IMR-90 (cell line): ENCODE measurements at regions not wholly inside any gene's neighbourhood (a gene's known extent, or its start where the extent isn't known, plus 50 kb on each side); places are given as distances from the start of the nearest gene placed in this dataset. TPM values are rescaled to one million over a fixed set of nuclear protein-coding genes. Genes with fewer than 3 reads are reported as not detected.

ENCODE experiments used
- ATAC-seq: fragments of 200-7000 bp; cut with Tn5 transposase; 2 replicates; pipeline ENCODE4 v1.9.1; 2020; ENCODE audit warnings: low read depth, mild to moderate bottlenecking, moderate library complexity
- BruUV-seq: library from RNA; stranded (reverse); fragments of 400-500 nt; replicated peaks from 2 replicates; lab custom pipeline; 2021; lab: Mats Ljungman, UMichigan
- CTCF ChIA-PET: fragments of 300-600 bp; formaldehyde crosslinking; extraction: SDS; loops from one replicate; lab custom pipeline; 2021; ENCODE audit warnings: antibody characterized with exemption; lab: Yijun Ruan, JAX
- POLR2A ChIA-PET: fragments of 300-600 bp; sonication (Branson Sonifier 250); formaldehyde crosslinking; loops from one replicate; lab custom pipeline; 2022; ENCODE audit warnings: antibody characterized with exemption; ENCODE audit not compliant: unreplicated experiment; lab: Charles Lee
- DNase-seq: peaks from one replicate; pipeline ENCODE4 v3.0.0; 2013
- H2AFZ ChIP-seq: replicated peaks from 2 replicates; pipeline ENCODE3; 2013; ENCODE audit warnings: low read length, mild to moderate bottlenecking; ENCODE audit not compliant: poor library complexity
- H2AK5ac ChIP-seq: 2 replicates; pipeline ENCODE4 v1.6.1; 2013; ENCODE audit warnings: low read depth, low read length, inconsistent platforms
- H2AK9ac ChIP-seq: replicated peaks from 2 replicates; pipeline ENCODE3; 2013; ENCODE audit warnings: mild to moderate bottlenecking, low read depth, low read length, moderate library complexity; ENCODE audit not compliant: poor library complexity
- H2BK120ac ChIP-seq: 2 replicates; pipeline ENCODE4 v1.6.1; 2013; ENCODE audit warnings: low read depth, low read length, inconsistent platforms
- H2BK15ac ChIP-seq: 3 replicates; pipeline ENCODE4 v1.6.1; 2013; ENCODE audit warnings: low read depth, low read length, inconsistent platforms
- H2BK20ac ChIP-seq: 2 replicates; pipeline ENCODE4 v1.6.1; 2013; ENCODE audit warnings: low read depth, mild to moderate bottlenecking, inconsistent platforms, low read length, moderate library complexity
- H2BK5ac ChIP-seq: 2 replicates; pipeline ENCODE4 v1.6.1; 2013; ENCODE audit warnings: mild to moderate bottlenecking, low read depth, low read length, inconsistent platforms; ENCODE audit not compliant: poor library complexity, severe bottlenecking
- H3K14ac ChIP-seq: replicated peaks from 2 replicates; pipeline ENCODE4 v1.6.1; 2013; ENCODE audit warnings: low read depth, low read length, inconsistent platforms
- H3K18ac ChIP-seq: 2 replicates; pipeline ENCODE4 v1.6.1; 2013; ENCODE audit warnings: low read depth, low read length, control low read depth
- H3K23ac ChIP-seq: 2 replicates; pipeline ENCODE4 v1.6.1; 2013; ENCODE audit warnings: low read depth, low read length, inconsistent platforms
- H3K27ac ChIP-seq: 2 replicates; pipeline ENCODE4 v1.5.1; 2013; ENCODE audit warnings: mild to moderate bottlenecking, control low read depth, low read length; ENCODE audit not compliant: insufficient read depth
- H3K27me3 ChIP-seq: 2 replicates; pipeline ENCODE4 v1.6.1; 2013; ENCODE audit warnings: low read length; ENCODE audit not compliant: control insufficient read depth, insufficient read depth
- H3K36me3 ChIP-seq: 2 replicates; pipeline ENCODE4 v1.6.1; 2013; ENCODE audit warnings: low read length, mixed read lengths; ENCODE audit not compliant: control insufficient read depth, insufficient read depth
- H3K4ac ChIP-seq: 2 replicates; pipeline ENCODE4 v1.6.1; 2013; ENCODE audit warnings: low read depth, low read length, inconsistent platforms
- H3K4me1 ChIP-seq: 2 replicates; pipeline ENCODE4 v1.6.1; 2013; ENCODE audit warnings: low read length, mixed read lengths; ENCODE audit not compliant: control insufficient read depth, insufficient read depth
- H3K4me2 ChIP-seq: 2 replicates; pipeline ENCODE4 v1.6.1; 2013; ENCODE audit warnings: low read depth, mild to moderate bottlenecking, control low read depth, low read length, moderate library complexity
- H3K4me3 ChIP-seq: 2 replicates; pipeline ENCODE4 v1.5.1; 2013; ENCODE audit warnings: low read depth, mild to moderate bottlenecking, control low read depth, low read length, moderate library complexity; ENCODE audit not compliant: insufficient read depth
- H3K56ac ChIP-seq: 2 replicates; pipeline ENCODE4 v1.6.1; 2013; ENCODE audit warnings: low read length, inconsistent platforms; ENCODE audit not compliant: insufficient read depth; ENCODE audit errors: extremely low read depth
- H3K79me1 ChIP-seq, 2 experiments: 2 replicates each; pipeline ENCODE4 v1.6.1; 2013; ENCODE audit warnings: low read length in 2 of 2, inconsistent platforms in 1 of 2, low read depth in 1 of 2
- H3K9ac ChIP-seq: 2 replicates; pipeline ENCODE4 v1.6.1; 2013; ENCODE audit warnings: low read depth, low read length, control low read depth
- H3K9me1 ChIP-seq: 2 replicates; pipeline ENCODE4 v1.6.1; 2013; ENCODE audit warnings: low read length, inconsistent platforms; ENCODE audit not compliant: insufficient read depth
- H3K9me3 ChIP-seq: 2 replicates; pipeline ENCODE4 v1.6.1; 2013; ENCODE audit warnings: low read length; ENCODE audit not compliant: control insufficient read depth, insufficient read depth
- H4K20me1 ChIP-seq: 2 replicates; pipeline ENCODE4 v1.6.1; 2013; ENCODE audit warnings: low read length, inconsistent platforms; ENCODE audit not compliant: insufficient read depth
- H4K5ac ChIP-seq: 2 replicates; pipeline ENCODE4 v1.6.1; 2013; ENCODE audit warnings: mild to moderate bottlenecking, low read depth, low read length, control low read depth
- H4K8ac ChIP-seq, 2 experiments: 2 replicates each; pipeline ENCODE4 v1.6.1; 2013; ENCODE audit warnings: low read depth in 2 of 2, low read length in 2 of 2, control low read depth in 1 of 2, inconsistent platforms in 1 of 2
- H4K91ac ChIP-seq: 2 replicates; pipeline ENCODE4 v1.6.1; 2013; ENCODE audit warnings: low read depth, low read length, inconsistent platforms; ENCODE audit not compliant: insufficient read depth
- BHLHE40 ChIP-seq: fragments of 150-350 bp; IDR thresholded peaks from 2 replicates; pipeline ENCODE4 v1.6.1; 2016; ENCODE audit warnings: mild to moderate bottlenecking, low read depth, low read length
- MAZ ChIP-seq: IDR thresholded peaks from 2 replicates; pipeline ENCODE4 v1.6.1; 2012; ENCODE audit warnings: low read depth, mild to moderate bottlenecking, low read length, improper control_type of control experiment, moderate library complexity, borderline replicate concordance
- MXI1 ChIP-seq: IDR thresholded peaks from 2 replicates; pipeline ENCODE4 v1.6.1; 2012; ENCODE audit warnings: low read depth, mild to moderate bottlenecking, low read length, moderate library complexity, borderline replicate concordance
- POLR2A ChIP-seq: IDR thresholded peaks from 2 replicates; pipeline ENCODE4 v1.6.1; 2012; ENCODE audit warnings: mild to moderate bottlenecking, low read depth, low read length
- RAD21 ChIP-seq: IDR thresholded peaks from 2 replicates; pipeline ENCODE4 v1.6.1; 2012; ENCODE audit warnings: low read length, improper control_type of control experiment
- SMC3 ChIP-seq: fragments of 150-350 bp; IDR thresholded peaks from 2 replicates; pipeline ENCODE4 v1.6.1; 2016; ENCODE audit warnings: low read depth, mild to moderate bottlenecking, antibody characterized with exemption, low read length, moderate library complexity
- WGBS, 2 experiments: methylation state at CpG; one replicate each; pipeline versions ENCODE4 v1.1.5 to v1.1.7; 2013; ENCODE audit warnings: missing lambda C conversion rate in 2 of 2; ENCODE audit not compliant: insufficient read length in 1 of 2; ENCODE audit errors: extremely low coverage in 2 of 2; 5-methylcytosine and 5-hydroxymethylcytosine counted together
- dilution Hi-C: fragments of 300-500 bp; cut with HindIII; formaldehyde crosslinking; loops from one replicate; pipeline ENCODE4 v1.14.3; 2018; ENCODE audit warnings: low sequenced_read_pairs; ENCODE audit not compliant: unreplicated experiment
- in situ Hi-C: fragments of 300-500 bp; cut with MboI; formaldehyde crosslinking; loops from 3 replicates; pipeline ENCODE4 v1.14.3; 2019; ENCODE audit warnings: low sequenced_read_pairs, inconsistent platforms, mixed read lengths
- intact Hi-C: fragments of 100-400 bp; cut with micrococcal nuclease; formaldehyde crosslinking; loops from 2 replicates; pipeline ENCODE4 v1.10.0; 2022
- microRNA-seq, 2 experiments: library from miRNA; stranded (forward) in 1 of 2; unstranded in 1 of 2; fragments of 10-50 nt in 1 of 2; fragments of <30 nt in 1 of 2; gene quantifications in 1 of 2; microRNA quantifications in 1 of 2; one replicate each; pipeline versions ENCODE3 to v1.1.0; 2013 to 2020; ENCODE audit not compliant: insufficient read depth in 1 of 2, insufficient read length in 1 of 2, unreplicated experiment in 1 of 2
- small RNA-seq, 5 experiments: library from RNA; depleted of rRNA; stranded (forward); fragments of <200 nt; gene quantifications; one replicate each; pipeline ENCODE3, GENCODE V24; 2012
- TF ChIP-seq, protein P1 (sequence below): fragments of 150-350 bp; IDR thresholded peaks from 2 replicates; pipeline ENCODE4 v1.6.1; 2017; ENCODE audit warnings: mild to moderate bottlenecking, antibody characterized with exemption, low read length, low read depth
- TF ChIP-seq, protein P2 (sequence below): conservative IDR thresholded peaks from 2 replicates; pipeline ENCODE4 v1.5.1; 2012; ENCODE audit warnings: mild to moderate bottlenecking, low read depth, low read length, improper control_type of control experiment

DNA sequence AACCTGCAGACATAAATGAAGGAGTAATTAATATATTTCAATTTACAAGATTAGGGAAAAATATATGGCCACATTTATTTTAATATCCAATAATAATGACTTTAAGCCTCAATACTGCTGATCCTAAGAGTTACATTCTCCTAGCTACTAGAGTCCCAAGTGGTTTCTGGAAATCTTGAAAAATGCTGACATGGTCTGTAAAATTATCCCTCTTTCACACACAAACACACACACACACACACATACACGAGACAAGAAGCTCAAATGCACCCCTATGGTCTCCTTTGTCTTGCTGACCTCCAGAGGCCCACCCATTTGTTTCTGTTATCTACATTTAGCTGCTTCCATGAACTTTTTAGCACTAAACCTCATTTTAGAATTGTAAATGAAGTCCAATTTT, 53.0 kb upstream of the USP15 start:
- Histone ChIP-seq H2AK9ac (no peak overlapping the region), H2BK5ac (no peak overlapping the region), H2AK5ac (no peak overlapping the region), H3K27me3 (no peaks in the 10 kb centered on the region), H3K79me1 (no peaks in the 10 kb centered on the region), H2BK20ac (no peak overlapping the region), H4K8ac (no peak overlapping the region), H3K18ac (no peak overlapping the region), H4K91ac (no peak overlapping the region), H3K4me3 (no peak overlapping the region), H3K9me3 (no peaks in the 10 kb centered on the region), H3K9me1 (no peaks in the 10 kb centered on the region), H2BK120ac (no peak overlapping the region), H4K5ac (no peak overlapping the region), H3K36me3 (no peaks in the 10 kb centered on the region), H3K56ac (no peak overlapping the region), H3K4ac (no peak overlapping the region), H3K9ac (no peak overlapping the region), H3K4me2 (no peak overlapping the region), H3K4me1 (no peaks in the 10 kb centered on the region), H3K14ac (no peak overlapping the region), H4K20me1 (no peaks in the 10 kb centered on the region), H3K27ac (no peak overlapping the region), H2AFZ (no peak overlapping the region), H3K23ac (no peak overlapping the region), H2BK15ac (no peak overlapping the region)
- TF ChIP-seq, protein P1, sequence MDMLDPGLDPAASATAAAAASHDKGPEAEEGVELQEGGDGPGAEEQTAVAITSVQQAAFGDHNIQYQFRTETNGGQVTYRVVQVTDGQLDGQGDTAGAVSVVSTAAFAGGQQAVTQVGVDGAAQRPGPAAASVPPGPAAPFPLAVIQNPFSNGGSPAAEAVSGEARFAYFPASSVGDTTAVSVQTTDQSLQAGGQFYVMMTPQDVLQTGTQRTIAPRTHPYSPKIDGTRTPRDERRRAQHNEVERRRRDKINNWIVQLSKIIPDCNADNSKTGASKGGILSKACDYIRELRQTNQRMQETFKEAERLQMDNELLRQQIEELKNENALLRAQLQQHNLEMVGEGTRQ, result no peak
- TF ChIP-seq POLR2A (no peak), BHLHE40 (no peak), SMC3 (no peak), MAZ (no peak), RAD21 (no peak), MXI1 (no peak)
- TF ChIP-seq, protein P2, sequence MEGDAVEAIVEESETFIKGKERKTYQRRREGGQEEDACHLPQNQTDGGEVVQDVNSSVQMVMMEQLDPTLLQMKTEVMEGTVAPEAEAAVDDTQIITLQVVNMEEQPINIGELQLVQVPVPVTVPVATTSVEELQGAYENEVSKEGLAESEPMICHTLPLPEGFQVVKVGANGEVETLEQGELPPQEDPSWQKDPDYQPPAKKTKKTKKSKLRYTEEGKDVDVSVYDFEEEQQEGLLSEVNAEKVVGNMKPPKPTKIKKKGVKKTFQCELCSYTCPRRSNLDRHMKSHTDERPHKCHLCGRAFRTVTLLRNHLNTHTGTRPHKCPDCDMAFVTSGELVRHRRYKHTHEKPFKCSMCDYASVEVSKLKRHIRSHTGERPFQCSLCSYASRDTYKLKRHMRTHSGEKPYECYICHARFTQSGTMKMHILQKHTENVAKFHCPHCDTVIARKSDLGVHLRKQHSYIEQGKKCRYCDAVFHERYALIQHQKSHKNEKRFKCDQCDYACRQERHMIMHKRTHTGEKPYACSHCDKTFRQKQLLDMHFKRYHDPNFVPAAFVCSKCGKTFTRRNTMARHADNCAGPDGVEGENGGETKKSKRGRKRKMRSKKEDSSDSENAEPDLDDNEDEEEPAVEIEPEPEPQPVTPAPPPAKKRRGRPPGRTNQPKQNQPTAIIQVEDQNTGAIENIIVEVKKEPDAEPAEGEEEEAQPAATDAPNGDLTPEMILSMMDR, result no peak
- intact Hi-C loops (no loop called here), in situ Hi-C loops (no loop called here), dilution Hi-C loops (no loop called here)
- no peak for ATAC-seq
- BruUV-seq, result no TSS peak
- no peak for DNase-seq
- ChIA-PET CTCF (no interaction called here), POLR2A (no interaction called here)
- no CpG with 5 or more reads among the region's 1 CpG for WGBS, 2 experiments

Small RNAs in the stretch of these regions (microRNA-seq; reads per million reads assigned to microRNA genes)
- not detected for gene RF00019 (ENCODE audit: insufficient read depth, insufficient read length)
- not detected for gene RF00413 (ENCODE audit: insufficient read depth, insufficient read length)

Small RNAs in the stretch of these regions (small RNA-seq; reads per million reads assigned to genes)
- gene RF00019 (0 reads per million in 5 experiments), gene RF00413 (0 reads per million in 5 experiments)
